HS-27A (cell line): ENCODE measurements at regions not wholly inside any gene's neighbourhood (a gene's known extent, or its start where the extent isn't known, plus 50 kb on each side); places are given as distances from the start of the nearest gene placed in this dataset.
"Not testable (repeated sequence)": the region's sequence is repeated elsewhere in the genome, so short reads cannot be mapped to it uniquely, and the experiment has no call there.

Experiments
- DNase-seq: peaks from one replicate; pipeline ENCODE4 v3.0.0-alpha.2; 2012; ENCODE audit warnings: low read depth, missing footprints

DNA sequence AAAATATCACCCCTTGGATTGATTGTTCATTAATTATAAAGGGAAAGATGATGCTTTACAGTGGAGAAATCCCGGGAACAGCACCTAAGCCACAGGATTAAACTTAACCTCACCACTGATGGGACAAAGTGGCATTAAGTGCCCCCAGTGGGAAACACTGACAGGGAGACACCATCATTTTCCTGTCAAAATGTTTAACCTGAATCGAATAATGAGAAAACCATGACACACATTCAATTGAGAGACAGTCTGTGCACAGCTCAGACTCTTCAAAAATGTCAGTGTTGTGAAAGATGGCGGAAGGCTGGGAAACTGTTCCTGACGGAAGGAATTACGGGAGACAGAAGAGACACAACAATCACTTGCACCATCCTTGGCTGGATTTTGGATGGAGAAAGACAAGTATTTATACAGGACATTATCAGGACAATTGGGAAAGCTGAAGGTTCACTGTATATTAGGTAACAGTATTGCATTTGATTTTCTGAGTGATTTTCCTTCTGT, 111.8 kb upstream of the ASB18 start:
- no peak for DNase-seq

DNA sequence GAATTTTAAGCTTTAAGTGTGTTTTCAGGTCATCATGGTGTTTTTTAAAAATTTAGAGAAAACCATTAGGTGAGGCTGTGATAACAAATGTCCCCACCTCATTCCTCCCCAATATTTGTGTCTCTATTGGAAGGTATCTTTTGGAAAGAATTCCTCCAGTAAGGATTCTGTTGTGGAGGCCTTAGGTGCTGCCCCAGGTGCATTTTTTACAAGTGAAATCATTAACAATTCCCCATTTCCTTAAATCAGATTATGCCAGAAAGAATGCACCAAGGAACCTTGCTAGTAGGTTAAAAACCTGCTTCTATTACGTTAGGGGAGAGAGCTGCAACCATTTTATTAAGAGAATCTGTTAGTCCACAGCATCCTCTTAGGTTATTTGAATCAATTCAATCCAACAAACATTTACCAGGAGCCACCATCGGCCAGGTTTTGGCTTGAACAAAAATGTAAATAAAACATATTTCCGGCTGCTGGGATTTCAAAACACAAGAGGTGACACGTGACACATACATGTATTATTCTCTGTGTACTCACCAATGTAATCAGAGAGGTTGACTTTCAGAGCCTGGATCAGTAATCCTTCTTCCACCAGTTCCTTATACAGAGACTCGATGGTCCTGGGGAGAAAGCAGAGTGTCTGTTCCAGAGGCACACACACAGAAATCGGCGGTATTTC, 112.5 kb upstream of the ASB18 start:
- DNase-seq = no peak

DNA sequence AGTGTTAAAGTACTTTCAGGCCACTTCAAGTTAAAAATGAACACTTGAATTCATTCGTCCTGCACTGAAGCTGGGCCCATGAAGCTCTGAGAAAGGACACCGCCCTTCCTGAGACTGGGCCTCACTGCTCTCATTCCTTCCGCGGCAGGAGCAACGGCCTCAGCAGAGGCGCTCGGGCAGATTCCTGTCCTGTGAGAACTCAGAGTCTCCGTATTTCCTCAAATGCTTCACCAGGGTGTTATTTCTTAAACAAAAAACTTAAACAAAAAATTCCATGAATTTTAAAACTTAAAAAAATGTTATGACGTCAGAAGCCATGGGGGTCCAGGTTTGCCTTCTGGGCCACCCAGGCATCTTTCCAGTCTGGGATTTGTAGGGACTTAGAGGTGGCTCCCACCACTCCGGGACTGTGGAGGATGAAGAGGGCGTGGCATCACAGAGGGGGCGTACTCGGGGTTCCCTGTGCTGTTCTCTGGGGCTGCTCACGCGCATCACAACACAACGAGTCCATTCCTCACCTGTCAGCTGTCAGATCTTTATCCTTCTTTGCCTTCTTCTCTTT, 115.9 kb upstream of the ASB18 start:
- DNase-seq = no peak

DNA sequence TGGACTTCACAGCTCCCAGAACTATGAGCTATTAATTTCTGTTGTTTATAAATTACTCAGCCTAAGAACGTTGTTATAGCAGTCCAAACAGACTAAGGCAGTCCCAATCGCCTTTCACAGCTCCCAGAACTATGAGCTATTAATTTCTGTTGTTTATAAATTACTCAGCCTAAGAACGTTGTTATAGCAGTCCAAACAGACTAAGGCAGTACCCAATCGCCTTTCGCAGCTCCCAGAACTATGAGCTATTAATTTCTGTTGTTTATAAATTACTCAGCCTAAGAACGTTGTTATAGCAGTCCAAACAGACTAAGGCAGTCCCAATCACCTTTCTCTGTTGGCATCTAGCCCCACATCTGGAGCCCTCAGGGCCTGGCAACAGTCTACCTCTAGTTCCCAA, 117.0 kb upstream of the ASB18 start:
- not testable (repeated sequence) for DNase-seq

- not testable (repeated sequence) for DNase-seq
Measured at GRCh38 chr2:236389284-236390216, 125.3 kb upstream of the ASB18 start.

DNA sequence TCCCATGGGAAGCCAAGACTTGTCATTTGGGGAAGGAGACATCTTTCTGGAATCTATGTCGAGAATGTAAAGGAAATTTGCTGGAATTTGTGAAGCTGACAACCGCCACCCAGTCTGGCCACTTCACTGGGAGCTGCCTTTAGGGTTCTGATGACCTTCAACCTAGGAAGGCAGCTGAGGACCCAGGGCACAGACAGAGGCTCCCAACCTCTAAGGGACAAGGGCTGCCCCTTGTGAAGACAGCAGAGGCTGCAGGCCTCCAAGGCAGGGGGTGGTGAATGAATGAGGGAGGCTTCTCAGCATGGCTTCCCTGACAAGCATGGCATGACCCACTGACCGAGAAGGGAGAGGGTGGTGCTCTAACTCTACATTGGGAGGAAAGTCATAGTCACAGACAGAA, 128.9 kb upstream of the ASB18 start:
- no peak for DNase-seq

- DNase-seq = no peak
Measured at GRCh38 chr2:236393581-236393980, 129.4 kb upstream of the ASB18 start.

DNA sequence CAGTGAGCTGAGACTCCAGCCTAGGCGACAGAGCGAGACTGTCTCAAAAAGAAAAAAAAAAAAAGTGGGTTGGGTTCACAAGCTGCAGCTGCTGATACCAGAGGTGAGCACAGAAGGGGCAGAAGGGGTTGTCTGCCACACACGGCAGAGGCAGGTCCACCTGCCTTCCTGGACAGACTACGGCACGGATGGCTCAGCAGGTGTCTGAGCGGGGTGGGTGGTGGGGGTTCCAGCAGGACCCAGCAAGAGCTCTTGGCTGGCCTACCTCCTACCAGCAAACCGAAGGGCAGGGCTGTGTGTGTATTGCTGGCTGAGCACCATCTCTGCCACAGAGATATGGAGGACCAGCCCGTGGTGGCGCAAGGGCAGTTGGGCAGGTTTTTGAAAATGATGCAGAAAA, 130.4 kb upstream of the ASB18 start:
- no peak for DNase-seq

DNA sequence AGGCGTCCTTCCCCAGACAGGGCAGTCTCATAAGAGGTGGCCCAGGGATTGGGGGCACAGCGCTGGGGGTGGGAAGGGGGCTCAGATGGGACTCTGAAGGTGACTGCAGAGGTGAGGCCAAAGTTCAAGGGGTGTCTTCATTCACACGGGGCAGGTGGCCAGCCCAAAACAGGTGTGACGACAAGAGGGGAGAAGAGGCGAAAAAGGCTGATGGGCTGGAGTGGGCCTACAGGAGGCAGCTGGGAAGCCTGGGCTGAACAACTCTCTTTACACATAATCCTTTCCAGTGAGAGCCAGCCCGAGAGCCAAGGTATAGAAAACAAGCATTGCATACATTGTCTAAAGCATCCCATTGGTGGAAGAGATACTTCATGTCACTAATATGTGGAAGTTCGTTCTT, 130.9 kb upstream of the ASB18 start:
- DNase-seq = no peak

DNA sequence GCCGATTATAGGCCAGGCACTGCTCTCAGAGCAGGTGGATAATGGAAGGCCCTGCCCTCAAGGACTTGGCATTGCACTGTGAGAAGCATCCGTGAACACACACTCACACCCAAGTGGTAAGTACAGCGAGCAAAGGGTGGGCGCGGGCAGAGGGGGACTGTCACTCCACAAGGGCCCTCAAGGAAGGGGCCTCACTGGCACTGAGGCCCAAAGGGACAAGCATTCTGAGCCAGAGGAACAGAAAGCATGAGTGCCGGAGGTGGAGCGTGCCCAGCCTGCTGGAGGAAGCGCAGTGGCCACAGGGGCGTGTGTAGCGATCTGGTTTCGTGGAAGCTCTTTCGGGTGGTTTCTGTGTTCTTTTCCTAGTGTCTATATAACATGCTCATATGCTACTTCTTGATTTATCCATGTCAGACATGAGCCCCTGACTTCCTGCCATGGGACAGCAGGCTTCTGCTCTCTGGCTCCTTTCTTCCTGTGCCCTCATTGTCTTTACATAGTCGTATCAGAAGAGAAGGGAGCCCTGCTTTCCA, 132.7 kb upstream of the ASB18 start:
- no peak for DNase-seq

- no peak for DNase-seq
Measured at GRCh38 chr2:236397681-236398080, 133.5 kb upstream of the ASB18 start.

DNA sequence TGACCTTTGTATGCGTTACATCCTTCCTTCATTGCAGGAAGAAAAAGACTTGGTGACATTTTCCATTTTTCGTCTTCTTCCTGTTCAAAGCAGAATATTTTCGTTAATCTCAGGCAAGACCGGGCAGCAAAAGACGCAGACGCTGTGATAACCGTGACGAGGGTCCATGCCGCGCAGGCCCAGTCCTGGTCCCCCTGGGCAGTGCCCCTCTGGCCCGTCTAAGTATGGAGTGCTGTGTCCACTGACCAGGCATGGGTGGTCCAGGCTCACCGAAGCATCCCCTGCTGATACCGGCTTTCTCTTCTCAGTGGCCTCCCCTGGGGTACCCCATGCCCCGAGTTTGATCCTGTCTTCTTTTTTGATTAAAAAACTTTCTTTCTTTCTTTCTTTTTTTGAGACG, 135.2 kb upstream of the ASB18 start:
- no peak for DNase-seq

DNA sequence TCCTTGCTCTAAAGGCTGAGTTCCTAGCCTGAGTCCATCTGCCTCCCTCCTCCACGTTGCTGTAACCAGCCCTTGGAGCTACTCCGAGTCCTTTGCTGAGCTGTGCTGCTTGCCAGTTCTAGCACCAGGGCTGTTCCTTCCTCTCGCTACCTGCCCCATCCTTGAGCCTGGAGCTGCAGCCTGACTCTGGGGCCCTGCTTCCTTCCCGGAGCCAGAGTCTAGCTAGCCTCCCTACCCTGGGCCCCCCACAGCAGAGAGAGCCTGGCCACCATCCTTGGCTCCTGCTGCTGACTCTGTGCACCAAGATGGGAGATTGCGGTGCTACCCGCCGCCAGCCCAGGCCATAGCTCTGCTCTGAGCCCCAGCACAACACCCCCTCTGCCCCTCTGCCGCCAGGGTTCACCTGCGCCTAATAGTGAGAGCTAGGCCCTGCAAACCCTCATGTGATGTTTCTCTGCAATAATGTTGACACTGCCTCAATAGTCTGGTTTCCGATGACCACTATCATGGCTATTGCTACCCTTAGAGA, 135.9 kb upstream of the ASB18 start:
- no peak for DNase-seq

DNA sequence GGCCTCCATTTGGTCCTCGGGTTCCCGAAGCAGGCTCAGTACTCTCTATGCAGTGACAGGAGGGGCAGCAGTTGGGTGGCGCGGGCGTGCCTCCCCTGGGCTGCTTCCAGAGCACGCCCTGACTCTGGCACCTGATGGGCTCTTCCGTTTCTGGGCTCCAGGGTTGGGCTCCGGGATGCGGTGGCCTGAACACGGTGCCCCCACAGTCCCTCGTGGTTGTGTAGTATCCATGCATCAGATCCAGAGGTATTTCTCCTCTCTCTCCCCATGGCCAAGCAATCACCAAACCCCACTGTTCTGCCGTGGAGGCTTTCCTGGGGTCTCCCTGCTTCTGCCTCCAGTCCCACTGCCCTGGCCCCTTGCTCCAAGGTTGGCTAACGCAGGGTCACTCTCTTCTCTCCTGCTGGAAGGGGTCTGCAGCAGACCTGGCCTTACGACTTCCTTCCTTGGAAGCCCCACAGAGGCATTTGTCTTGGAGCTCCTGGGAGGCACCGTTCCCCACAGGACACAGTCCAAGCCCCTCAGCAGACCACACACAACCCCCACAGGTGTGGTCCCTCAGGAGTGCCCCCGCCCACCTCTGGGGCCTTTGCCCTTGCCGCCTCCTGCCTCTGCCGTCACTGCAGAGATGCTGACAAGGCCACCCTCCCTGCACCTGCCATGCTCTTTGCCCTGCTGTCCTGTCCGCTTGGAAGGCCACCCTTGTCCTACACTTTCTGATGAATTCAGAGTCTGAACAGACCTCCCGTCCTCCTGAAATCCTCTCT, 136.6 kb upstream of the ASB18 start:
- DNase-seq = no peak

- DNase-seq = no peak
Measured at GRCh38 chr2:236402033-236402790, 138.0 kb upstream of the ASB18 start.

GRCh38 chr2:236403125-236403524, 138.9 kb upstream of the ASB18 start:
- no peak for DNase-seq

DNA sequence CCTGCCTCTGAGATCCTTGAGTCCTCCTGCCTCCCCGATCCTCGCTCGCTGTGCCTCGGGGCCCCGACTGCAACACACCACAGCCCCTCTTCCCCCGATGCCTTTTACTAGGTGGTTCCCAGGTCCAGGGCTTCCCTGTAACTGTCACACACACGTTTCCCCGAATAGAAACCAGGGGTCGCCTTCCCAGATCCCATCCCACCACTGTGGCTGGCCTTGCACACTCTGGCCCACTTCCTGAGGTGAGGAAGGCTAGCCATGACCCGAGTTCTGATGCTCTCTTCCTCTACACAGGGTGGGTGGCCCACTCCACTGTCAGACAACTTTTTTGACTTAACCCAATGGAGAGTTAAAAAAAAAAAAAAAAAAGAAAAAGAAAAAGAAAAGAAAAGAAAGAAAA, 139.6 kb upstream of the ASB18 start:
- no peak for DNase-seq

GRCh38 chr2:236404346-236404745, 140.1 kb upstream of the ASB18 start:
- no peak for DNase-seq

- DNase-seq = no peak
Measured at GRCh38 chr2:236405357-236405756, 141.2 kb upstream of the ASB18 start.

GRCh38 chr2:236408090-236408489, 143.9 kb upstream of the ASB18 start:
- no peak for DNase-seq

- DNase-seq = no peak
Measured at GRCh38 chr2:236408786-236409185, 144.6 kb upstream of the ASB18 start.
